GM19467 (cell line): ENCODE measurements at regions not wholly inside any gene's neighbourhood (a gene's known extent, or its start where the extent isn't known, plus 50 kb on each side); places are given as distances from the start of the nearest gene placed in this dataset.

ENCODE experiments used
- ATAC-seq: cut with Tn5 transposase; IDR thresholded peaks from one replicate; pipeline ENCODE4 v1.9.1; 2021; ENCODE audit warnings: mild to moderate bottlenecking, moderate library complexity; ENCODE audit not compliant: unreplicated experiment

DNA sequence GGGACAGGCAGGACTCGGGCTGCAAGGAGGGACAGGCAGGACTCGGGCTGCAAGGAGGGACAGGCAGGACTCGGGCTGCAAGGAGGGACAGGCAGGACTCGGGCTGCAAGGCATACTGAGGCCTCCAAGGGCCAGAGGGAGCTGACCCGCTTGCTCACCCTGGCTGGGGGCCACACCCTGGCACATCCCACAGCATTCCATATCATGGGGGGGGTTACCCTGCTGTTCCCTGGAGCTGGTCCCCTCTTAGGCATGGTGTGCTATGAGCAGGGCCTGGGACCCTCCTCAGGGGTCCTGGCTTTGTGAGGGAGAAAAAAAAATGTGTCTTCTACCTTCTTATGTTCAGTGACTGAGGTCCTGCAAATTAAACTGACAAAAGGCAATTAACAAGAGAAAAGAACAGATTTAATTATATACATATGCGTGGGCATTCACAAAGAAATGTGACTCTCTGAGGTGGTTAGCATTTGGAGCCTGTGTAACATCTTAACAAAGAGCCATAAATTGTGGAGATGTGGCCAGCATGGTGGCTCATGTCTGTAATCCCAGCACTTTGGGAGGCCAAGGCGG is 97.6 kb upstream of the ALDH1A3 start:
- ATAC-seq: no peak

DNA sequence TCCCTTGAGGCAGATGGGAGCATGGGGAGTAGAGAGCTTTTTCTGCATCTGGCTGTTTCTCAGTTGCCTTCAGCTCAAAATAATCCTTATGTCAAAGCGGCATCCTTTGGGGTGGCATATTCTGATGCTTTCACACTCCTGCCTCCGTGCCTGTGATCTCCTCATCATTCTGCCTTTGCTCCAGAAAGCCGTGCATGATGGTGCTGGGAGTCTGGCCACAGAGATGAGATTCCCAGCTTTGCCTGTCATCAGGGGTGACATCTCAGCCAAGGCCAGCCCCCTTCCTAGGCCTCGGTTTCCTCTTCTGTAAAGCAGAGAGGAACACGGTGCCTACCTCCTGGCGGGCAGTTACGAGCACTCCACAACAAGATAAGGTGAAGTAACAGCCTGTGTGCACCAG is 96.3 kb upstream of the ALDH1A3 start:
- ATAC-seq: no peak

GRCh38 chr15:100783760-100784492 is 95.7 kb upstream of the ALDH1A3 start:
- no peak for ATAC-seq

- no peak for ATAC-seq
These were observed 95.0 kb upstream of the ALDH1A3 start for GRCh38 chr15:100784493-100785180.

DNA sequence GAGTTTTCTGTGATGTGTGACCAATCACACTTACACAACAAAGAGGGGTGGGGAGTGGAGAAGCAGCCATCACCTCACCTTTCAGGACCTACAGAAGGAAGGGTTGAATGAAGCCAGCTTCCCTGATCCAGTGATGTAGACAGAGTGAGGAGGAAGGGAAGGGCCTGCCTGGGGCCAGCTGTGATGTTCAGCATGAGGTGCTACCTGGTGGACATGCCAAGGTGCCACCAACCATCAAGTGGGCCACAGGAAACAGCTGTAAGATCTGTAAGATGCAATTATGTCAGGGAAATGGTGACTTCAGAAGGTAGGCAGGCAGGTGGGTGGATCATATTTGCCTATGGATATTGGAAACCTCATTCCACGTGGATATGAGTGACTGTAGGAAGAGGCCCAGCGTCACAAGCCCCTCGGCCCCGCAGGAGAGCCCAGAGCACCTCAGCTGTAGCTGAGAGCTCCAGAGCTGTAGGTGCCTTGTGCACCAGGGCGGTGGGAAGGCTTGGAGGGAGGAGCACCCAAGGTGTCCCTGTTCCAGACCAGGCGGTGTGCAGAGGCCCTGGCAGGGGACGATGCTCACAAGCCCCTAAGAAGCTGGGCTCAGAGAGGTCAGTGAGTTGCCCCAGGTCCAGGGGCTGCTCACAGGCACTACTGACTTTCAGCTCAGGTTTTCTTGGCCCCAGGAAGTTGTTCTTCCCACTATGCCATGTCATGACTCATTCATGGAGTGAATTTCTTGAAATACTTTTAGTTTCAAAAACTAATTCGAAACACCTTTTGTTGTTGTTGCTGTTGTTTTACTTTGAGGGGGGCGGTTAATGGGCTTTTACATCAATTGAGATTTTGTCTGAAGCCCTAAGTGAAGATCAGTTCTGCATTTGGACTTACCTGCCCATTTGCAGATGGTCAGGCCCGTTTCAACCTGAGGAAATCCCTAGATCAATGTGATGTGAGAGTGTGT is 94.2 kb upstream of the ALDH1A3 start:
- ATAC-seq: no peak

GRCh38 chr15:100786139-100786531 is 93.5 kb upstream of the ALDH1A3 start:
- ATAC-seq: no peak

DNA sequence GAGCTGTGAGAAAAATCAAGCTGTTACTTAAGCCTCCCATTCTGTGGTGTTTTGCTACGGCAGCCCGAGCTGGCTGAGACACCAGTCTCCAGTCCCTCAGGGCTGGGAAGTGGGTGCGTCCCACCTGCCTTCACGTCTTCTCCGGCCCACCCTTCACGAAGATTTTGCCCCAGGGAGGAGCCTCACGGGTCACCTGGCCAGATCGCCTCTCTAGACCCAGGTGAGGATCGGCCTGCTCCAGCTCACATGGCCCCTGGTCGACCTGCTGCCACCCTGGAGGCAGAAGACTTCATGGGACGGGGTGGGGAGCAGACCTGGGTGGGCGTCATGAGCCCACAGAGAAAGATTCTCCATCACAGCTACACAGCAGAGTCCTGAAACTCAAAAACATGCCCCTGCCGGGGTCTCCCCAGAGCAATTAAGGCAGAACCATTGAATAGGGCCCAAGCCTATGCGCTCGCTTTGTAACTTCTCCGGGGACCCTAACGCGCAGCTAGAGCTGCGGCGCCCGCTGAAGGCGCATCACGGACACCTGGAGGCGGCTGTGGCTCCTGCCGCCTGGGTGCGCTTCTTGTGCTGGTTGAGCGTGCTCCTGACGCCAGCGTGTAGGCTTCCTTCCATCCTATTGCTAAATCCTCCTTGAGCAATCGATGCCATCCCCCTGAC is 92.6 kb upstream of the ALDH1A3 start:
- no peak for ATAC-seq

DNA sequence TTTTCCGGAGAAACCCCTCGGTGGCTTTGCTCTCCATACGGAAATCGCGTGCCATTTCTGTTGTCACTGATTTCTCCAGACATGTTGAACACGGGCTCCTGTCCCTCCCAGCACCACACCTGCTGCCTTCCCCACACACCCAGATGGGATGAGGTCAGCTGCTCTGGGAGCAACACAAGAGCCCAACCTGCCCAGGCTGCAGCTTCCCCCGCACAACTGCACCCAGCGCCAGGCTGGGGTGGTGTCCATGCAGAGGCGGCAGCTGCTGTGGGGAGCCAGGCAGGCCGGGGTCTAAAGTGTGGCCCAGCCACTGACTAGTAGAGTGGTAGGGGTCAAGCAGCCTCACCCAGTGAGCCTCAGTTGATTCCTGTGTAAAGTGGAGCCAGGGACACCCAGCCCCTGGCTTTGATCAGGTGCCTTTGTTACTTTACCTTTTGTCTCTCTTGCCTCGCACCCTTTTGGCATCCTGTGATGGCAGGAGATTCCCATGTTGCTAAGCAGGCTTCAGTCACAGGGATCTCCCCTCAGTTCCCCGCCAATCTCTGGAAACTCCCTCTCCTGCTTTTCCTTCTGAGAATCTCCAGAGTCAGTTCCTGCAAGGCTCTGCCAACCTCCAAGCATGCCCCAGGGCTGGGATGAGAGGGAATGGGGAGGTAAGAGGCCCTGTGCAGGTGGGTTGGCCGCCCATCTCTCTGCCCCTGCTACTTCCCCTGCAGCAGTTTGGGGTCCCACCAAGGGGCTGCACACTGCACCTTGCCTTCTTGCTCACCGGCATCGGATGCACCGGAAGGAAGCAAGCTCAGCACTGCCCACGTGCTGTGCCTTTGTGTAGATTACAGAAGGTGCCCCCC is 91.8 kb upstream of the ALDH1A3 start:
- no peak for ATAC-seq

DNA sequence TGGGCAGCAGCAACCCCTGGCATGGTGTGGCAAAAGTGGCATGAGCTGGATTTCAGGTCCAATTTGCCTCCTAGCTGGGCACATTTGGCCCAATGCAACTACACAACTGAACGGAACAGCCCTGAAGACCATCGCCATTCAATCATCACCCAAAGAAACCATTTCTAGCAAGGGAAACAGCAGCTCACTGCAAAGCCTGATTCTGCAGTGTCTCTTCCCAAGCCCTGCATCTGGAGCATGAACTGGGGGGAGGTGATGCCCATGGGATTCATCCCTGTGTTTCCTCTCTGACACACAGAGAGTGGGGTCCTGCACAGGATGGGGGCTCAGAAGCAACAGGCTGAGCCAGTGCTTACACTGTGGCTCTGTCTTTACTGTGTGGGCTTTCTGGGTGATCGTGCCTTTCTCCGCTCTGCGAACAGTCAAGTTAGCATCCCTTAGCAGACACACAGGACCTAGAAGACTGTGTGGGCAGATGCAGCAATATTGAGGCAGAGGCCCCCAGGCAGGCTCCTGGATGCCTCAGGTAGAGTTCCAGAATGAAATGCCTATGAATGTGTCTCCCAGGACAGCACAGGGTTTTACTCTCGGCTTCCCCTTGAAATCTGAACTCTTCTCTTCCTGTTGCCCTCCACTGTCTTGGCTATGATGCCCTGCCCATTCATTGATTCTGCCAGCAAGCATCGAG is 91.1 kb upstream of the ALDH1A3 start:
- no peak for ATAC-seq

DNA sequence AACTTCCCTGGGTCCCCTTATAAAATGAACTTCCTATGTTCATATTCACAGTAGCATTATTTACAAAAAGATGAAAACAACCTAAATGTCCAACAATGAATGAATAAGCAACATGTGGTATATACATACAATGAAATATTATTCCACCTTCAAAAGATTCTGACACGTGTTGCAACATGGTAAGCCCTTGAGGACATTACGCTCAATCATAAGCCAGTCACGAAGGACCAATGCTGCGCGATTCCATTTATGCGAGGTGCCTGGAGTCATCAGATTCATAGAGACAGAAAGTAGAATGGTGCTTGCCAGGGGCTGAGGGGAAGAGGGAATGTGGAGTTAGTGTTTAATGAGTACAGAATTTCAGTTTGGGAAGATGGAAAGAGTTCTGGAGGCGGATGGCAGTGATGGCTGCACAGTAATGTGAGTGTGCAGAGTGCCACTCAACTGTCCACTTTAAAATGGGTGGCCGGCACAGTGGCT is 88.8 kb upstream of the ALDH1A3 start:
- ATAC-seq: no peak

GRCh38 chr15:100794008-100794407 is 85.6 kb upstream of the ALDH1A3 start:
- no peak for ATAC-seq

- ATAC-seq: no peak
These were observed 78.3 kb upstream of the ALDH1A3 start for GRCh38 chr15:100801256-100801900.

DNA sequence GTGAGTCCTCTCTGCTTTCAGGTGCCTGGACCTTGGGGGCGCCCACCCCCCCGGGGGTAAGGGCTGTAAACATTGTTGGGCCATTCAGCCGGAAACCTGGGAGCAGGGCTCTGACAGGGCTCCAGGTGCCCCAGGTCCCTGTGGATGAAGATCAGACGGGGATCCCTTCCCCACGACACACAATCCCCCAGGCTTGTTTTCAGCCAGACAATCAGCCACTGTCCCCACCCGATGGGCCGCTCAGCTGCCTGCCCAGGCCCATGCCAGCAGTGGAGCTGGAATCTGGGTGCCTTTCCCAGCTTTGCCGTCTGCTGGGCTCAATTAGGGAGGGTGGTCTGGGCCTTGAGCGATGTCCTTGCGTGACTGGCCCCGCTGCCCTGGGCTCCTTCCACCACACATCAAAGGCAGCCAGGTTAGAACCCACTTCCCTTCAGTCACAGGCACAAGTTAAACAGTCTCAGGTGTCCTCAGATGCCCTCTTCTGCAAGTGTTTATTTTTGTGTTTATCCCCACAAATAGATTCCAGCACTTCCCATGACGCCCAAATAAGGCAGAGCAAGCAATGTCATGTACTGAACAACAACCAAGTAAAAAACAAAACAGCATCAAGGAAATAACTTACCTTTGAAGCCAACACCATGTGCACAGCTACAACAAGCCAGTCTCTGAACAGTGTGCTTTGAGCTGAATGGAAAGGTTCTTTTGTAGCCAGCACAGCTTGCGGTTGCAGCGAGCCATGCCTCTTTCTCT is 77.0 kb upstream of the ALDH1A3 start:
- ATAC-seq: no peak

DNA sequence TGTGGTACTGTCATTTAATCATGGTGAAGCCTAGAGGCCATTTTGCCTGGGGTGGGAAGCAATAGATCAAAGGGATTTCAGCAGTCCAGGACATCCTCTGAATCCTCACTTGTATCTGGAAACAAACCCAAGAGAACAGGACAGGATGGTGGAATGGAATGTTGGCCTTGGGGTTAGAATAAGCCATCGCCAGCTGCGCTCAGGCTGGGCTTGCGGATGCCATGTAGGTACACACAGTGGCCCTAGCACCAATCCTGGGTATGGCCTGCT is 76.5 kb upstream of the ALDH1A3 start:
- no peak for ATAC-seq

DNA sequence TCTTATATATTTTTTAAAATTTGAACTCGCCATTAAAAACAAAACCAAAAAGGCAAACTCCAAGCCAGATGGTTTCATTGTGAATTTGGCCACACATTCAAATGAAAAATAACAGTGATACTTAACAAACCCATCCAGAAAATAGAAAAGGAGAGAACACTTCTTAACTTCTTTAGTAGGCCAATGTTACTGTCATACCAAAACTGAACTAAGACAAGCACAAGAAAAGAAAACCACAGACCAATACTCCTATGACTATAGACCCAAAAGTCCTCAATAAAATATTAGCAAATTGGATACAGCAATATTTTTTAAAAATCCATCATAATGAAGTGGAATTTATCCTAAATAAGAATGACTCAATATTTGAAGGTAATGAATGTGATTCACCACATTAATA is 73.5 kb upstream of the ALDH1A3 start:
- no peak for ATAC-seq

DNA sequence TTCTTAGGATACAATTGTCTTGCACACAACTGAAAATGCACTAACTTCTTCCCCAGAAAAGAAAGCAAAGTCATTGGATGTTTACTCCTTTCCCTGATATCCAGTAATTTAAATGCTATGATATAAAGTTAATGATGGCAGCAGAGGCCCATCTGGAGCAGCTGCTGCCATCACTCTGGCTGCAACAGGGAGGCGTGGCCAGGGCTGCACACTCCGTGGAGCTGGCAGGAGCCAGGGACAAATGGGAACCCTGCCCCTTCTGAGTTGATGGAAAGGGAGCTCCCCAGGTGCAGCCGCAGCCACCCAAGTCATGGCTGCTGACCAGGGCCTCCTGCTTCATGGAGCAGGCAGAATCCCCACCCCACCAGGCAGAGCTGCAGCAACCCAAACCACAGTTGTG is 72.6 kb upstream of the ALDH1A3 start:
- ATAC-seq: no peak

- no peak for ATAC-seq
These were observed 70.9 kb upstream of the ALDH1A3 start for GRCh38 chr15:100808691-100809090.

DNA sequence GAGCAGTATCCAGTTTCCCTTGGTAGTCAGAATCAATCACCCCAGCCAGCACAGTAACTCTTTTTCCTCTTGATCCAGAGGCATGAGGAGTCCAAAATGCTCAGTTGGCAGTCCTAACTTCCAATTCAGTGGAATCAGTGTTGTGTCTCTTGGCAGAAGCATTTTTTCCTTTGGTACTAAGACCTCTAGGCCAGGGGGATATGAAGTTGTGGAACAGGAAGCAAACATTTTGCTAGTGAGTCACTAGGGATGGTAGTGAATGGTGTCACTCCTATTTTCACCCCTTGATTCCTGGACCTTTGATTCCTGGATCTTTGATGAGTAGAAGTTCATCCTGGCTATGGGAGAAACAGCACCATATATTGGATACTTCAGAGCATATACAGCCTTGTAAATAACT is 70.5 kb upstream of the ALDH1A3 start:
- ATAC-seq: no peak
